ENCODE measurements at regions not wholly inside any gene's neighbourhood (a gene's known extent, or its start where the extent isn't known, plus 50 kb on each side); places are given as distances from the start of the nearest gene placed in this dataset.

DNA sequence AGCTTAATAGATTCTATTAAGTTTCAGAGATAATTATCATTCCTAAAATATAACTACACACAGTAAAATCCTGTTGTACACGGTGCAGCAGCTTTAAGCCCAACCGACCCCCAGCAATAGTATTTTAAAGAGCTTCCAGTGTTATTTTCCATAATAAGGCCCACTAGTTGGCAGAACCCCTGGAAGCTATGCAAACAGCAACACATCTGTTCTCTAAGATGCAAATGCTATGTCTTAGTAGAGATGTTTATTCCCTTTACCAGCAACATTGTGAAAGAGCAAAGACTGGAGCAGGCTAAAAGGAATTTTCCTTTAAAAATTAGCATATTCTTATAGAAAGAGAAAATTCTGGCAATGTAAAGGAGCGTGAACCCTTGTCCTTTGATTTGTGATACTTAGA, 819.7 kb upstream of the ALCAM start:
- TF ChIP-seq SIRT6 (IDR thresholded peaks at IDR 0.05; ENCODE audit: low read length) (no peak), FOSL1 (IDR thresholded peaks at IDR 0.05; ENCODE audit: insufficient read depth, low read depth, low read length) (no peak), RBBP5 (IDR thresholded peaks at IDR 0.05; ENCODE audit: borderline replicate concordance, low read depth, low read length) (no peak), CTCF (IDR thresholded peaks at IDR 0.05; ENCODE audit: control extremely low read depth in 1 of 3, insufficient read depth in 1 of 3, low read depth in 1 of 3, low read length in 3 of 3) (no peak), HDAC6 (IDR thresholded peaks at IDR 0.05; ENCODE audit: low read depth, low read length) (no peak), POLR2A (IDR thresholded peaks at IDR 0.05; ENCODE audit: control extremely low read depth in 1 of 2, low read depth in 2 of 2, low read length in 2 of 2) (no peak)
